Neural cell (in vitro differentiated cells): ENCODE measurements at regions not wholly inside any gene's neighbourhood (a gene's known extent, or its start where the extent isn't known, plus 50 kb on each side); places are given as distances from the start of the nearest gene placed in this dataset.

Source experiments
- CTCF ChIP-seq: fragments of 450-650 bp; IDR thresholded peaks from 2 replicates; pipeline ENCODE4 v1.5.1; 2014; ENCODE audit warnings: antibody characterized with exemption, mild to moderate bottlenecking, moderate library complexity; ENCODE audit not compliant: poor library complexity, severe bottlenecking
- EZH2 ChIP-seq: fragments of 200-600, 300-800 bp; shearing (Covaris generic), sonication (generic); IDR thresholded peaks from 2 replicates; pipeline ENCODE4 v1.6.1; 2014; ENCODE audit warnings: antibody characterized with exemption, low read length, borderline replicate concordance, mild to moderate bottlenecking; ENCODE audit not compliant: insufficient read depth, poor library complexity, severe bottlenecking
- REST ChIP-seq: IDR thresholded peaks from 2 replicates; pipeline ENCODE4 v1.6.1; 2012; ENCODE audit warnings: borderline replicate concordance
- SMC3 ChIP-seq: fragments of 450-650 bp; conservative IDR thresholded peaks from 2 replicates; pipeline ENCODE4 v1.6.1; 2014; ENCODE audit warnings: antibody characterized with exemption, mild to moderate bottlenecking, moderate library complexity; ENCODE audit not compliant: poor library complexity

GRCh38 chr9:21607576-21607975, 125.5 kb upstream of the IFNE start:
- TF ChIP-seq SMC3: no peak
- TF ChIP-seq CTCF: no peak
- TF ChIP-seq REST: no peak
- no peak for TF ChIP-seq EZH2
